PC-9 (cell line): ENCODE measurements at regions not wholly inside any gene's neighbourhood (a gene's known extent, or its start where the extent isn't known, plus 50 kb on each side); places are given as distances from the start of the nearest gene placed in this dataset.

Experiments used
- BruUV-seq: library from RNA; stranded (reverse); fragments of 400-500 nt; replicated peaks from 2 replicates; lab custom pipeline; 2021; lab: Mats Ljungman, UMichigan
- CTCF ChIA-PET: fragments of 300-600 bp; sonication (Branson Sonifier 250); formaldehyde crosslinking; loops from one replicate; lab custom pipeline; 2022; ENCODE audit warnings: antibody characterized with exemption; lab: Charles Lee
- POLR2A ChIA-PET: fragments of 300-600 bp; sonication (Branson Sonifier 250); formaldehyde crosslinking; loops from one replicate; lab custom pipeline; 2022; ENCODE audit warnings: antibody characterized with exemption; ENCODE audit not compliant: unreplicated experiment; lab: Charles Lee
- DNase-seq, 2 experiments: peaks; one replicate each; pipeline versions ENCODE4 v3.0.0 to v3.0.0-alpha.2; 2015 to 2022; ENCODE audit warnings: mixed read lengths in 1 of 2
- H2AFZ ChIP-seq: fragments of 200-600 bp; sonication (generic); 2 replicates; pipeline ENCODE4 v1.8.1; 2017; ENCODE audit warnings: antibody characterized with exemption
- H3F3A ChIP-seq: fragments of 200-600 bp; sonication (generic); 2 replicates; pipeline ENCODE4 v1.8.1; 2017; ENCODE audit warnings: antibody characterized with exemption, mild to moderate bottlenecking, low read depth; ENCODE audit not compliant: insufficient read depth
- H3K27ac ChIP-seq: fragments of 200-600 bp; sonication (generic); 2 replicates; pipeline ENCODE4 v1.6.1; 2016; ENCODE audit warnings: mixed run types
- H3K27me3 ChIP-seq: fragments of 200-600 bp; sonication (generic); 2 replicates; pipeline ENCODE4 v1.6.1; 2016; ENCODE audit warnings: low read depth, mixed run types; ENCODE audit not compliant: insufficient read depth
- H3K36me3 ChIP-seq: fragments of 200-600 bp; sonication (generic); 2 replicates; pipeline ENCODE4 v1.6.1; 2016; ENCODE audit warnings: low read depth, mixed run types
- H3K4me1 ChIP-seq: fragments of 200-600 bp; sonication (generic); replicated peaks from 2 replicates; pipeline ENCODE4 v1.6.1; 2016; ENCODE audit warnings: mixed run types; ENCODE audit not compliant: insufficient read depth
- H3K4me2 ChIP-seq: fragments of 200-600 bp; sonication (generic); 2 replicates; pipeline ENCODE4 v1.6.1; 2017; ENCODE audit warnings: mixed run types
- H3K4me3 ChIP-seq: fragments of 200-600 bp; sonication (generic); 2 replicates; pipeline ENCODE4 v1.6.1; 2016; ENCODE audit warnings: mixed run types
- H3K79me2 ChIP-seq: fragments of 200-600 bp; sonication (generic); 2 replicates; pipeline ENCODE4 v1.6.1; 2017; ENCODE audit warnings: low read depth, mixed run types
- H3K9me2 ChIP-seq: fragments of 200-600 bp; sonication (generic); 2 replicates; pipeline ENCODE4 v1.8.1; 2017; ENCODE audit warnings: mild to moderate bottlenecking; ENCODE audit not compliant: insufficient read depth
- H3K9me3 ChIP-seq: fragments of 200-600 bp; sonication (generic); 2 replicates; pipeline ENCODE4 v1.8.1; 2016; ENCODE audit warnings: low read depth; ENCODE audit not compliant: insufficient read depth
- H4K20me1 ChIP-seq: fragments of 200-600 bp; sonication (generic); 2 replicates; pipeline ENCODE4 v1.8.1; 2017; ENCODE audit not compliant: insufficient read depth
- CTCF ChIP-seq: fragments of 200-600 bp; sonication (generic); conservative IDR thresholded peaks from 2 replicates; pipeline ENCODE4 v1.6.1; 2017; ENCODE audit warnings: mixed run types, antibody characterized with exemption, mild to moderate bottlenecking, moderate library complexity
- EZH2 ChIP-seq: fragments of 200-600 bp; sonication (generic); IDR thresholded peaks from 2 replicates; pipeline ENCODE4 v1.8.0; 2017; ENCODE audit warnings: antibody characterized with exemption, low read depth
- intact Hi-C: fragments of 100-400 bp; cut with micrococcal nuclease; formaldehyde crosslinking; loops from one replicate; pipeline ENCODE4 v1.10.0; 2022; ENCODE audit not compliant: unreplicated experiment

GRCh38 chr2:239692919-239693318 lies 292.1 kb upstream of the HDAC4 start:
- Histone ChIP-seq H3K36me3 (no peaks in the 10 kb centered on the region), H3K4me1 (no peaks in the 10 kb centered on the region), H3K27ac (no peak overlapping the region), H3K9me3 (no peaks in the 10 kb centered on the region), H3K79me2 (no peaks in the 10 kb centered on the region), H2AFZ (no peak overlapping the region), H3F3A (no peaks in the 10 kb centered on the region), H4K20me1 (no peaks in the 10 kb centered on the region), H3K4me3 (no peak overlapping the region), H3K9me2 (no peaks in the 10 kb centered on the region), H3K27me3 (peaks cover 98% of the 10 kb centered on the region), H3K4me2 (no peak overlapping the region)
- BruUV-seq, result no TSS peak
- intact Hi-C loops, result no loop called here
- TF ChIP-seq CTCF (no peak), EZH2 (no peak)
- no peak for DNase-seq
- POLR2A ChIA-PET, result interaction anchor here (0.7 kb wide), 2 partner anchors 27 to 56 kb away, joined by 9 to 33 read pairs; no protein-coding TSS in a partner anchor
- CTCF ChIA-PET, result interaction anchor here (0.6 kb wide), 1 partner anchor 35 kb away, joined by 7 read pairs; no protein-coding TSS in a partner anchor

GRCh38 chr2:239692362-239692851 lies 291.6 kb upstream of the HDAC4 start:
- ChIA-PET CTCF (interaction anchor here (0.6 kb wide), 1 partner anchor 34 kb away, joined by 7 read pairs; no protein-coding TSS in a partner anchor), POLR2A (interaction anchor here (0.7 kb wide), 1 partner anchor 28 kb away, joined by 9 read pairs; no protein-coding TSS in a partner anchor)
- Histone ChIP-seq H3F3A (no peaks in the 10 kb centered on the region), H3K4me3 (no peak overlapping the region), H3K9me3 (no peaks in the 10 kb centered on the region), H4K20me1 (no peaks in the 10 kb centered on the region), H3K79me2 (no peaks in the 10 kb centered on the region), H3K4me2 (no peak overlapping the region), H3K27ac (no peak overlapping the region), H3K36me3 (no peaks in the 10 kb centered on the region), H3K4me1 (no peaks in the 10 kb centered on the region), H3K27me3 (peaks cover 98% of the 10 kb centered on the region), H3K9me2 (no peaks in the 10 kb centered on the region), H2AFZ (no peak overlapping the region)
- intact Hi-C loops, result no loop called here
- no TSS peak for BruUV-seq
- DNase-seq, result no peak
- TF ChIP-seq EZH2, result no peak
- TF ChIP-seq CTCF, result no peak

GRCh38 chr2:239691720-239692119 lies 290.9 kb upstream of the HDAC4 start:
- Histone ChIP-seq H3K4me1 (no peaks in the 10 kb centered on the region), H2AFZ (no peak overlapping the region), H3K36me3 (no peaks in the 10 kb centered on the region), H3K4me2 (no peak overlapping the region), H3K4me3 (no peak overlapping the region), H4K20me1 (no peaks in the 10 kb centered on the region), H3K9me2 (no peaks in the 10 kb centered on the region), H3F3A (no peaks in the 10 kb centered on the region), H3K79me2 (no peaks in the 10 kb centered on the region), H3K9me3 (no peaks in the 10 kb centered on the region), H3K27me3 (peaks cover 98% of the 10 kb centered on the region), H3K27ac (no peak overlapping the region)
- CTCF ChIA-PET, result no interaction called here
- POLR2A ChIA-PET, result no interaction called here
- intact Hi-C loops, result no loop called here
- no TSS peak for BruUV-seq
- TF ChIP-seq CTCF, result no peak
- DNase-seq, result no peak
